Epithelial cell of esophagus (primary cell): ENCODE measurements at regions not wholly inside any gene's neighbourhood (a gene's known extent, or its start where the extent isn't known, plus 50 kb on each side); places are given as distances from the start of the nearest gene placed in this dataset.

Experiments
- DNase-seq: peaks from one replicate; pipeline ENCODE4 v3.0.0; 2010; ENCODE audit warnings: low read depth
- H3K4me3 ChIP-seq: 2 replicates; pipeline ENCODE4 v1.5.1; 2011; ENCODE audit warnings: mild to moderate bottlenecking, low read length, control low read depth
- TF ChIP-seq, protein P1 (sequence below): IDR thresholded peaks from 2 replicates; pipeline ENCODE4 v1.5.1; 2011; ENCODE audit warnings: low read depth, mild to moderate bottlenecking, low read length, control low read depth, inconsistent platforms; ENCODE audit not compliant: insufficient read depth; ENCODE audit errors: missing control alignments

DNA sequence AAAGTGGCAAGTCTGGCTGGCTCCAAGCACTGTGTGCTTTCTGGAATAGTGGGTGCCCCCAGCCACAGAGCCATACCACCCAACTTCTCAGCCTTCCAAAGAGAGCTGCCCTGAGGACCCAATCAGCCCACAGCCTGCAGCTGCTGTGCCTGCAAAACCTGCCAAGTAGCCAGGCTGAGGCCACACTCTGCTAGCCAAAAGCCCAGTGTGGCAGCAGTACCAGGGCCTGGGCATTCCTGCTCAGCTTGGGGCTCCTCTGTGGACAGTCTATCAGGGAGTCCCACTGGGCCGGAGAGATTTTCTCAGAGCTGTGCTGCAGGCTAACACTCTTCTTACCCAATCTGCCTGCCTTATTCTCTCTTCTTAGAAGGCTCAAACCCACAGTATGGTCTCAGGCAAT lies 136.5 kb downstream of the TPRA1 start:
- DNase-seq = no peak
- TF ChIP-seq, protein P1, sequence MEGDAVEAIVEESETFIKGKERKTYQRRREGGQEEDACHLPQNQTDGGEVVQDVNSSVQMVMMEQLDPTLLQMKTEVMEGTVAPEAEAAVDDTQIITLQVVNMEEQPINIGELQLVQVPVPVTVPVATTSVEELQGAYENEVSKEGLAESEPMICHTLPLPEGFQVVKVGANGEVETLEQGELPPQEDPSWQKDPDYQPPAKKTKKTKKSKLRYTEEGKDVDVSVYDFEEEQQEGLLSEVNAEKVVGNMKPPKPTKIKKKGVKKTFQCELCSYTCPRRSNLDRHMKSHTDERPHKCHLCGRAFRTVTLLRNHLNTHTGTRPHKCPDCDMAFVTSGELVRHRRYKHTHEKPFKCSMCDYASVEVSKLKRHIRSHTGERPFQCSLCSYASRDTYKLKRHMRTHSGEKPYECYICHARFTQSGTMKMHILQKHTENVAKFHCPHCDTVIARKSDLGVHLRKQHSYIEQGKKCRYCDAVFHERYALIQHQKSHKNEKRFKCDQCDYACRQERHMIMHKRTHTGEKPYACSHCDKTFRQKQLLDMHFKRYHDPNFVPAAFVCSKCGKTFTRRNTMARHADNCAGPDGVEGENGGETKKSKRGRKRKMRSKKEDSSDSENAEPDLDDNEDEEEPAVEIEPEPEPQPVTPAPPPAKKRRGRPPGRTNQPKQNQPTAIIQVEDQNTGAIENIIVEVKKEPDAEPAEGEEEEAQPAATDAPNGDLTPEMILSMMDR = no peak
- no peak overlapping the region for H3K4me3 ChIP-seq

DNA sequence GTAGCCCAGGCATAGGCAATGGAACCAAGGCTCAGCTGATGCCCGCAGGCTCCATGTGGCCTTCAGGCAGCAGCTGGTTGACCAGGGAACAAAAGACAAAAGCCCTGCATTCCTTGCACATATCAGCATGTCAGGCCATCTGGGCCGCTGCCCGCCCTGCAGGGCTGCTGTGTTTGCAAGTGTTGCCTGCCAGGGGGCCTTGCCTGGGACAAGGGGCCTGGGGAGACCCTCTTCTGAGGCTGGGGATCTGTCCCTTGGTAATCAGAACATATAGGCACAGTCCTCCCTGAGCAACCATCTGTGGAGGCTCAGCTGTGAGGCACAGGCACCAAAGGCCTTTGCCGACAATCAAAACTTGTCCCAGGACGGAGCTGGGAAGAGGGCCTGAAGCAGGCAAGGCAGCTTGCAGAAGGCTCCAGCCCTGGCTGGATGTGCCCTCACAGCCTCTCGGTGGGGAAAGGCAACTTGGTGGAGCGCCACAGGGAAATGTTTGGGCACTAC lies 138.2 kb downstream of the TPRA1 start:
- TF ChIP-seq, protein P1 = no peak
- H3K4me3 ChIP-seq = no peak overlapping the region
- DNase-seq = no peak

DNA sequence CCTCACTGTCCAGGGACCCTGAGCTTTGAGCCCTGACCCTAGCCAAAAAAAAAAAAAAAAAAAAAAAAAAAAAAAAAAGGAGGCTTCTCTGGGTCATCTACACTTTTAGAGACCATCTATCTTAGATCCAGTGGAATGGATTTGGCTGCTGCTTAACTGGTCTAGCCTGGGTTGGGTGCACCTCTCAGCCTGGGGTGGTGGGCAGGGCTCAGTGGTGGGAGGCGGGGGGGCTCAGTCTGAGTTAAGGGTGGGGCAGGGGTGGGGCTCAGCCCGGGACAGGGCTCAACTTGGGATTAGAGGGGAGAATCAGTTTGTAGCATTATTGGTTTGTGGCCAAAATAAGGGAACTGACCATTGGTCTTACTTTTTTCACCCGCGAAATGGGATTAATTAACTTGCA lies 139.2 kb downstream of the TPRA1 start:
- TF ChIP-seq, protein P1 = no peak
- DNase-seq = no peak
- no peak overlapping the region for H3K4me3 ChIP-seq

DNA sequence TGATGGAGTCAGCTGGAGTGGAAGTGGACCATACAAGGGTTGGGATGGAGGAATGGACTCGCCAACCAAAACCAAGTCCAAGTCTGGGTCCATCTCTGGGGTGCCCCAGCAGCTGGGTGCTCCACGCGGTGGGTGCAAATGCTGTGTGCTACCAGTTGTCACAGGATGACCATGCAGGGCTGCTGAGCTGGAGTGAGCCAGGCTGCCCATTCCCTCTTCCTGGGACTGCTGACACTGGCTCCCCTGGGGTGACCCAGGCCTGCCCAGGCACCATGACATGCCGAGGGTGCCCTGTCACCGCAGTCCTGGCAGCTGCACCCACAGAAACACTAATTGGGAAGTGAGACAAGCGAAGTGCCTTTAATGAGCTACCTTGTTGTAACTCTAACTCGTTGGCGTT lies 140.2 kb downstream of the TPRA1 start:
- TF ChIP-seq, protein P1 = no peak
- DNase-seq = no peak
- no peak overlapping the region for H3K4me3 ChIP-seq

DNA sequence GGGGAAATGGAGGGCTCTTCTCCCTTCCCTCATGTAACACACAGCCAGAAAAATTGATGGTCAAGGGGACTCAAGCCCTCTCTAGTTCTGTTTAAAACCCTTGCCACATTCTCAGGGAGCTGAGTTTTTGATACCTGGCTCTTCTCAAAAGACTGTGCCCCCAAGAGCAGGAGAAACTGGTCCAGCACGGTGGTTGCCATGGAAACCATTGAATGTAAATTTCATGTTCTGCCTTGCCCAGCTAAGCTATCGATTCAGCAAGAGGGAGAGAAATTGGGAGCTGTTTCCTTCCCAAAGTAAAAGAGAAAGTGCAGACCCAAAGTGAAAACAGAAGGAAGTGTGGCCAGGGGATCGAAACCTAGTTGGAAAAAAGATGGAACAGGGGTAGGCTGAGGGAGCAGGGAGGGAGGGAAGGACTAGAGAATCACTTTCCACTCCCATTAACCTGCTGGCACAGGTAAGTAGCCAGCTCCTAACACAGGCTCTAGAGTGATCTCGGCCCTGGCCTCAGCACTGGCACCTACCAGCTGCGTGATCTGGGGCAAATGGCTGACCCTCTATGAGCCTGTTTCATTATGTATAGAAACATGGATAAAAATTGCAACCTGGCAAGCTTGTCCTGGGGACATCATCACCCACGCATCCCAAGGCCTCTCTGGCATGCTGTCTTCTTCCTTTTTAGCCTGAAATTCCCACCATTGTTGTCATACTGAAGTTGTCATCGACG lies 140.9 kb downstream of the TPRA1 start:
- no peak overlapping the region for H3K4me3 ChIP-seq
- no peak for DNase-seq
- TF ChIP-seq, protein P1 = no peak

DNA sequence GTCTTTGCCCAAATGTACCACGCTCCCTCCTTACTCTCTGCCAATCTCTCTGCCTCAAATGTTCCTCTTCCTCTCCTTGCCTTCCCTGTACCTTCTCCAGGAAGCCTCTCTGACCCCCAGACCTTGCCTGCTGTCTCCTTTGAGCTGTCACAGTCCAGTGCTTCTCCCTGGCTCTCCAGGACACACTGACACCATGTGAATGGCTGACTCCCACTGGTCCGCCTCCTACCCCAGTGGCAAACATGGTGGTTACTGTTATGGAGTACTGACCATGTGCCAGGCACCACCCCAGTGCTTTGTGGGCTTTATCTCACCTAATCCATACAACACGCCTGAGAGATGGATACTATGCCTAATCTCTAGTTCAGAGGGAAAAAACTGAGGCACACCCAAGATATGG lies 141.9 kb downstream of the TPRA1 start:
- no peak overlapping the region for H3K4me3 ChIP-seq
- TF ChIP-seq, protein P1 = no peak
- DNase-seq = no peak

DNA sequence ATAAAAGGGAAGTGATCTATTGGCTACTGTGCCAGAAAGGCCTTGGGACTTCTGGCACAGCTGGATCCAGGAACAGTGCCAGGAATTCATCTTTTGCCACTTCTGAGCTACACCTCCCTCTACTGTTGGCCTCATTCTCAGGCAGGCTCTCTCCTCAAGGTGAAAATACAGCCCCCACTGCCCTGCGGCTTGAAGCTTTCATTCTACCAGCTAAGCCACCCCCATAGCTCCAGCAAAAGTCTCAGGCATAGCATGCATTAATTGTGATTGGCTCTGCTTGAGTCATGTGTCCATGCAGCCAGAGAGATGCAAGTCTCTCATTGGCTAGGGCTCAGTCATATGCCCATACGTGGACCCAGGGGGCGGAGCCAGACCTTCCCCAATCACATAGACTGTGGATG lies 142.4 kb downstream of the TPRA1 start:
- no peak overlapping the region for H3K4me3 ChIP-seq
- no peak for DNase-seq
- TF ChIP-seq, protein P1 = peak; percentile 33
